HepG2 (cell line): ENCODE measurements at regions not wholly inside any gene's neighbourhood (a gene's known extent, or its start where the extent isn't known, plus 50 kb on each side); places are given as distances from the start of the nearest gene placed in this dataset.
A peak's percentile ranks its signal among the peaks of the same experiment; 100 is the strongest.

Experiments
- CEBPZ ChIP-seq: IDR thresholded peaks from 2 replicates; pipeline ENCODE4 v1.6.1; 2012; ENCODE audit warnings: low read length, improper control_type of control experiment
- CENPBD1 ChIP-seq: sonication (generic); formaldehyde crosslinking; IDR thresholded peaks from 2 replicates; pipeline ENCODE4 v1.8.0; 2022; ENCODE audit warnings: missing genetic modification reagents, low read depth, mild to moderate bottlenecking, borderline replicate concordance
- CENPT ChIP-seq: sonication (generic); formaldehyde crosslinking; IDR thresholded peaks from 2 replicates; pipeline ENCODE4 v1.8.0; 2022; ENCODE audit warnings: low read depth, mild to moderate bottlenecking, moderate library complexity, missing genetic modification reagents
- CERS6 ChIP-seq: sonication (generic); formaldehyde crosslinking; IDR thresholded peaks from 2 replicates; pipeline ENCODE4 v1.5.0; 2020; ENCODE audit warnings: missing genetic modification reagents
- CHD2 ChIP-seq: IDR thresholded peaks from 2 replicates; pipeline ENCODE4 v1.6.1; 2011; ENCODE audit warnings: low read depth, low read length, improper control_type of control experiment
- HNF4G ChIP-seq, 2 experiments: sonication (generic) in 1 of 2; formaldehyde crosslinking in 1 of 2; IDR thresholded peaks; 2 replicates each; pipeline versions ENCODE4 v1.4.0 to v1.6.1; 2011 to 2020; ENCODE audit warnings: borderline replicate concordance in 2 of 2, low read depth in 2 of 2, mild to moderate bottlenecking in 2 of 2, low read length in 1 of 2, missing genetic modification reagents in 1 of 2, moderate library complexity in 1 of 2
- MAFG ChIP-seq: sonication (generic); formaldehyde crosslinking; IDR thresholded peaks from 2 replicates; pipeline ENCODE4 v1.5.1; 2020; ENCODE audit warnings: mild to moderate bottlenecking, missing genetic modification reagents
- MBD4 ChIP-seq: IDR thresholded peaks from 2 replicates; pipeline ENCODE4 v1.6.1; 2012; ENCODE audit warnings: low read length, inconsistent platforms, borderline replicate concordance
- NR2F2 ChIP-seq: IDR thresholded peaks from 2 replicates; pipeline ENCODE4 v1.6.1; 2012; ENCODE audit warnings: low read depth, inconsistent platforms, borderline replicate concordance
- PHF21A ChIP-seq: sonication (generic); formaldehyde crosslinking; IDR thresholded peaks from 2 replicates; pipeline ENCODE4 v1.5.0; 2020; ENCODE audit warnings: mild to moderate bottlenecking, missing genetic modification reagents
- TBL1XR1 ChIP-seq: fragments of 150-350 bp; IDR thresholded peaks from 2 replicates; pipeline ENCODE4 v1.6.1; 2014; ENCODE audit warnings: borderline replicate concordance, low read length; ENCODE audit not compliant: partially characterized antibody
- TOPORS ChIP-seq: sonication (generic); formaldehyde crosslinking; IDR thresholded peaks from 2 replicates; pipeline ENCODE4 v1.8.0; 2023; ENCODE audit warnings: mild to moderate bottlenecking, missing genetic modification reagents
- XRCC5 ChIP-seq: fragments of 200-400 bp; formaldehyde crosslinking; optimal IDR thresholded peaks from 2 replicates; pipeline ENCODE3; 2017; ENCODE audit warnings: mild to moderate bottlenecking, low read length
- ZBTB21 ChIP-seq: sonication (generic); formaldehyde crosslinking; IDR thresholded peaks from 2 replicates; pipeline ENCODE4 v1.4.0; 2020; ENCODE audit warnings: missing genetic modification reagents
- ZBTB37 ChIP-seq: sonication (generic); formaldehyde crosslinking; IDR thresholded peaks from 2 replicates; pipeline ENCODE4 v1.4.0; 2020; ENCODE audit warnings: mild to moderate bottlenecking, missing genetic modification reagents
- ZFP36 ChIP-seq: fragments of 150-350 bp; IDR thresholded peaks from 2 replicates; pipeline ENCODE4 v1.6.1; 2018; ENCODE audit warnings: borderline replicate concordance, low read length, low read depth; ENCODE audit not compliant: partially characterized antibody
- ZFYVE20 ChIP-seq: sonication (generic); formaldehyde crosslinking; IDR thresholded peaks from 2 replicates; pipeline ENCODE4 v1.8.0; 2023; ENCODE audit warnings: low read depth, mild to moderate bottlenecking, moderate library complexity, missing genetic modification reagents, borderline replicate concordance
- ZNF276 ChIP-seq: sonication (generic); formaldehyde crosslinking; IDR thresholded peaks from 2 replicates; pipeline ENCODE4 v1.4.0; 2020; ENCODE audit warnings: mild to moderate bottlenecking, low read depth, missing genetic modification reagents
- ZNF713 ChIP-seq: sonication (generic); formaldehyde crosslinking; IDR thresholded peaks from 2 replicates; pipeline ENCODE4 v1.4.0; 2020; ENCODE audit warnings: mild to moderate bottlenecking, missing genetic modification reagents
- ZNF75D ChIP-seq: sonication (generic); formaldehyde crosslinking; IDR thresholded peaks from 2 replicates; pipeline ENCODE4 v1.8.1; 2023; ENCODE audit warnings: missing genetic modification reagents, mild to moderate bottlenecking, borderline replicate concordance
- ZNF773 ChIP-seq: sonication (generic); formaldehyde crosslinking; IDR thresholded peaks from 2 replicates; pipeline ENCODE4 v1.4.0; 2020; ENCODE audit warnings: missing genetic modification reagents, borderline replicate concordance
- ZNF777 ChIP-seq: sonication (generic); formaldehyde crosslinking; IDR thresholded peaks from 2 replicates; pipeline ENCODE4 v1.4.0; 2020; ENCODE audit warnings: missing genetic modification reagents

GRCh38 chr1:10943991-10944730 is 68.3 kb upstream of the TARDBP start (continued):
- TF ChIP-seq ZFP36 (no peak), ZNF713 (CRISPR knock-in tag) (no peak), ZBTB37 (no peak), CENPBD1 (no peak), ZNF276 (no peak), MAFG (CRISPR knock-in tag) (no peak), ZNF777 (CRISPR knock-in tag) (peak; percentile 56), XRCC5 (no peak), NR2F2 (no peak), ZBTB21 (no peak), ZNF773 (CRISPR knock-in tag) (no peak), TBL1XR1 (no peak), CHD2 (no peak), ZFYVE20 (CRISPR knock-in tag) (no peak), ZNF75D (CRISPR knock-in tag) (no peak), PHF21A (peak; percentile 52; the same call in 1 of the 2 replicates), HNF4G (IDR thresholded peaks at IDR 0.05; ENCODE audit: borderline replicate concordance, low read depth, low read length) (peak; percentile 39; the same call in 1 of the 2 replicates), HNF4G (CRISPR knock-in tag; IDR thresholded peaks at IDR 0.05; ENCODE audit: borderline replicate concordance, low read depth) (no peak), CEBPZ (no peak), TOPORS (no peak), CERS6 (CRISPR knock-in tag) (no peak), CENPT (CRISPR knock-in tag) (no peak), MBD4 (no peak)
